ENCODE measurements at regions not wholly inside any gene's neighbourhood (a gene's known extent, or its start where the extent isn't known, plus 50 kb on each side); places are given as distances from the start of the nearest gene placed in this dataset.

- no peak for TF ChIP-seq EZH2 (IDR thresholded peaks at IDR 0.05; ENCODE audit: borderline replicate concordance)
- TF ChIP-seq CTCF (IDR thresholded peaks at IDR 0.05; ENCODE audit: poor library complexity), result no peak
- TF ChIP-seq EZH2phosphoT487 (IDR thresholded peaks at IDR 0.05; ENCODE audit: low read depth, severe bottlenecking, unreplicated experiment), result no peak
Observed at GRCh38 chr14:98119739-98120138, 1152.3 kb downstream of the BCL11B start.
